Stimulated activated CD4-positive, alpha-beta T cell treated with anti-CD3 and anti-CD28 coated beads, Interleukin-4, amount 100 ng/mL, for 48 hours (primary cell): ENCODE measurements at regions not wholly inside any gene's neighbourhood (a gene's known extent, or its start where the extent isn't known, plus 50 kb on each side); places are given as distances from the start of the nearest gene placed in this dataset.
"Not testable (repeated sequence)": the region's sequence is repeated elsewhere in the genome, so short reads cannot be mapped to it uniquely, and the experiment has no call there.

Experiments used
- DNase-seq, 2 donors: peaks; one replicate each; pipeline ENCODE4 v3.0.0-alpha.2; 2020; ENCODE audit warnings: low read depth in 2 of 2

DNA sequence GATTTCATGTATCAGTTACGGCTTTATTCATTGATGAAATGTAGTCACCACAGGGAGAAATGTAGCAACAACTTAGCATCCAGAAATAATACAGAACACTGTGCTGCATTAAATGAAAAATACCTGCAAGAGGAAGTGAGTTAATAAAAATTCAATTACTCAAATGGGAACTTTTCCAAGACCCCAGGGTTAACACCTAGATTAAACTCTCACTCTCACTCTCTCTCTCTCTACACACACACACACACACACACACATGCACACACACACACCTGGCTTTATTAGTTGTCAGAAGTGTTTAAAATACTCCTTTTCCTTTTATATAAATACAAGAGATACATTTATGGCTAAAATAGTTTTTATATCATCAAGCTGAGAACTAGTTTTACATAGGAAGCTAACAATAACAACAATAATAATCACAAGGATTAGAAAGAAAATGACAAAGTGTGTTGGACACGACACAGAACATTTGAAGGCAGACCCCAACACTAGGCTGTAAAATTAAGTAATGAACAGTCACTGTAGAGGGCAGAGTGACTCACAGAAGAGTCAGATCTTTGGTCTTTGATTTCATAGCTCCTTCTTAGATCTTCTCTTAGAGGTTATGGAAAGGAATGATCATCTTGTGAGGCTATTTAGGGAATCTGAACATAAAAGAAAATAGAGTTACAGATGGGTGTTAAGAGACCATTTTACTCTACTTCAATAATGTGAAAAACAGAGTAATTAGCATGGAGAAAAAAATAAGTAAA is 1266.0 kb upstream of the ADGRL2 start:
- no peak for DNase-seq

- DNase-seq, result no peak
Observed at GRCh38 chr1:80533775-80534334, 1266.9 kb upstream of the ADGRL2 start.

- no peak for DNase-seq
Observed at GRCh38 chr1:80533093-80533492, 1267.6 kb upstream of the ADGRL2 start.

DNA sequence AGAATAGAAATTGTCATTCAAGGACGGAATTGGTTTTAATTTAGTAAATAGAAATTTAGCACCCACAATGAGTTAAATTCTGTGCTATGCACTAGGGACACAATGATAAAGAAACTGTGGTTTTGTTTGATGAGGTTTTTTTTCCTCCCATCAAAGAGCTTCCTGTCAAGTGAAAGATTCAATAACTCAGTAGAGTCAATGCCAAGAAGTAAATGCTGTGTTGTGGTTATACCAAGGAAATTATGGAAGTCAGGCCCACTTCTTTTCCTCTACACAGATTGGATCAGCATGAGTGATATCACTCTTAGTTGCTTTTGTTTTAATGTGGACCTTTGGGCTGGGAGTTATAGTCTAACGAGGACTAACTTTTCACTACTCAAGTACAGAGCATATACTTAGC is 1269.6 kb upstream of the ADGRL2 start:
- no peak for DNase-seq

- no peak for DNase-seq
Observed at GRCh38 chr1:80529546-80529945, 1271.2 kb upstream of the ADGRL2 start.

DNA sequence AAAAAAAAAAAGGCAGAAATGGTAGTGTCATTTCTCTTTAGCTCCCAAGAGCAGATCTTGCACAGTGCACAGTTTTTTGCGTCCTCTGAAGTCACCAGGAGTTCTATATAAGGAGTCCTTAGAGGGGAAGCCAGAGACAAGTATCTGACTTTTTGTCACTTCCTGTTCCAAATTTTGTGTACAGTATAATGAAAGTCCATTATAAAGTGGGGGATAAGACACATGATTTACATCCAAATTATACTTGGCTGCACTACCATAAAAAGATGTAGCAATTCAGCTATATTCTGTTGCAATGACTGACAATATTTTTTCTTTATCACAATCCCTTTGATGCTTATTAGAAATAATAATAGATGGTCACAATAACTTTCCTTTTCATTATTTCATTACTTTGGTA is 1276.9 kb upstream of the ADGRL2 start:
- DNase-seq, result no peak

- not testable (repeated sequence) for DNase-seq
Observed at GRCh38 chr1:80523071-80523470, 1277.7 kb upstream of the ADGRL2 start.

DNA sequence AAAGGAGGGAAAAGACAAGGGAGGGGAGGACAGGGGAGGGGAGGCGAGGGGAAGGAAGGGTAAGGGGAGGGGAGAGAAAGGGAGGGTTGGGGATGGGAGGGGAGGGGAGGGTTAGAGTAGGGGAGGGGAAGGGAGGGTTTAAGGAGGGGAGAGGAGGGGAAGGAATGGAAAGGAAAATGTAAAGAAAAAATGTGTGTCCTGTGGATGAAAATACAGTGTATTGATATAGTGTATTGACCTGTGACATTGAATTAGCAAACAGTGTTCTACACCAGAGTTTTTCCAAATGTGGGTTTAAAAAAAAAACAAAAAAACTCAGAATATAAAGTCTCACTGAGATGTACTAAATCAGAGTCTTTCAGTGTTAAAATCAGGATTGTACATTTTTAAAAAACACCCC is 1279.8 kb upstream of the ADGRL2 start:
- no peak for DNase-seq

GRCh38 chr1:80517062-80517461 is 1283.7 kb upstream of the ADGRL2 start:
- DNase-seq, result no peak

- no peak for DNase-seq
Observed at GRCh38 chr1:80509965-80510522, 1290.7 kb upstream of the ADGRL2 start.

GRCh38 chr1:80506216-80506615 is 1294.5 kb upstream of the ADGRL2 start:
- no peak for DNase-seq

DNA sequence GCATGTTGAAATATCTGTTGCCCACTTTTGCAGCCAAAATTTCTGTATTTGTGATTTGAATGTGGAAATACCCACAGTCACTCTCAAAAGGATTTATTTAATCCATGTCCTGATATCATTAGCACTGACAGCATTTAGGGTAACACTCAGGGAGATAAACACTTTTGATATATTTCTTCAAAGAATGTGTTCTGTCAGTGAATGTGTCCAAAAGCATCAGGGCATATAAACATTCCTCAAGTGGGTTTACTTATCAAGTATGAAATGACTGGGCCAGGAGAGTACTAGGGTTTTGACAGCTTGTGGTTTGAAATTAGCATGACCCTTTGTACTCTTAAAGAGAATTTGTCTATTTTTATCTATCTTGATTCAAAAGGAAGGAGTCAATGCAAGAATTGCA is 1302.1 kb upstream of the ADGRL2 start:
- no peak for DNase-seq

- no peak for DNase-seq
Observed at GRCh38 chr1:80495806-80496205, 1304.9 kb upstream of the ADGRL2 start.

GRCh38 chr1:80472145-80472544 is 1328.6 kb upstream of the ADGRL2 start:
- no peak for DNase-seq

- no peak for DNase-seq
Observed at GRCh38 chr1:80468356-80468755, 1332.4 kb upstream of the ADGRL2 start.

- no peak for DNase-seq
Observed at GRCh38 chr1:80462006-80462405, 1338.7 kb upstream of the ADGRL2 start.

- DNase-seq, result no peak
Observed at GRCh38 chr1:80457409-80457808, 1343.3 kb upstream of the ADGRL2 start.

DNA sequence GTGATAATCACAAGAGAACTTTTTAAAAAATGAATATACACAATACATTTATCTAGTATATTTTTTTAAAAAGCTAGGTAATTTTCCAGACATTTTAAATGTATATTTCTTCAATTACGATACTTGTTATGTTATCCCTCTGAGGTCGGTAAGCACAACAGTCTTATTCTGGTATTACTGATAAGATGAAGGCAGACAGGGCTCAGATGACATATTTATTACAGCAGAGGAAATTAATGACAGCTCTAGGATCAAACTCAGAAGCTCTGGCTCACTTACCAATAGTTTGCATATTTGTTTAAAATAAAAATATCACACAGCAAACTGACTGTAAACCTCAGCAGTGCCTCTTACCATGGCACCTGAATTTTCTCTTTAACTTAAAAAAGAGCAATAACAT is 1347.0 kb upstream of the ADGRL2 start:
- DNase-seq, result no peak

GRCh38 chr1:80450711-80451110 is 1350.0 kb upstream of the ADGRL2 start:
- DNase-seq, result no peak

DNA sequence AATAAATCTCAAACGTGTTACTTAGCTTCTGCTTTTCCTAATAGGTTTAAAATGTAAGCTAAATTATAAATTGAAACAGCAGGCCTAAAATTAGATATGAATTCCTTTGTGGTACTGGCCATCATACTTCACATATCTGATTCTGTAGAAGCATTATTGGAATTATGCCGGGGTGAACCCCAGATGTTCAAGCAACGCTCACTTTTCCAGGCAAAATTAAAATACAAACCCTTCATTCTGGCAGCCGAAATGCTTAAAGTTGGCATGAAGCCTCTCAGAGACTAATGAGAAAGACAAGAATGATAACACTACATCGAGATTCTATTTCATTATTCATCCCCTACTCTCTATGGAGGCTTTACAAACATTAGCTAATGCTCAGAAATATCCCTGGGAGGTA is 1352.7 kb upstream of the ADGRL2 start:
- no peak for DNase-seq

- DNase-seq, result no peak
Observed at GRCh38 chr1:80447526-80447925, 1353.2 kb upstream of the ADGRL2 start.

GRCh38 chr1:80445033-80445432 is 1355.7 kb upstream of the ADGRL2 start:
- no peak for DNase-seq

- DNase-seq, result no peak
Observed at GRCh38 chr1:80444171-80444570, 1356.6 kb upstream of the ADGRL2 start.
